ENCODE measurements at regions not wholly inside any gene's neighbourhood (a gene's known extent, or its start where the extent isn't known, plus 50 kb on each side); places are given as distances from the start of the nearest gene placed in this dataset.
"Not testable (repeated sequence)": the region's sequence is repeated elsewhere in the genome, so short reads cannot be mapped to it uniquely, and the experiment has no call there.

GRCh38 chr15:30827625-30828303 is 76.0 kb upstream of the FAN1 start:
- H3K79me2 ChIP-seq (ENCODE audit: insufficient read depth, low read length), result no peaks in the 10 kb centered on the region
- H3K27me3 ChIP-seq (ENCODE audit: insufficient read depth, low read length), result no peaks in the 10 kb centered on the region
- no peaks in the 10 kb centered on the region for H4K20me1 ChIP-seq (ENCODE audit: insufficient read depth, low read length)
- no peaks in the 10 kb centered on the region for H3K9me2 ChIP-seq (ENCODE audit: low read depth, low read length)
- no peak overlapping the region for H3K9ac ChIP-seq (ENCODE audit: low read length)
- no peaks in the 10 kb centered on the region for H3K36me3 ChIP-seq (ENCODE audit: insufficient read depth, low read length)
- no peaks in the 10 kb centered on the region for H3K9me3 ChIP-seq (ENCODE audit: low read length)
- no peaks in the 10 kb centered on the region for H3K4me1 ChIP-seq (ENCODE audit: insufficient read depth, low read length, severe bottlenecking)
- no peak overlapping the region for H3K4me2 ChIP-seq (ENCODE audit: low read length)
- H3F3A ChIP-seq (ENCODE audit: insufficient read depth, low read length), result no peaks in the 10 kb centered on the region
- no peak overlapping the region for H3K4me3 ChIP-seq (ENCODE audit: low read depth, low read length, poor library complexity, severe bottlenecking)
- no peak for TF ChIP-seq EZH2 (IDR thresholded peaks at IDR 0.05; ENCODE audit: borderline replicate concordance, low read length)
- TF ChIP-seq CTCF (IDR thresholded peaks at IDR 0.05; ENCODE audit: low read length), result no peak
- H2AFZ ChIP-seq (ENCODE audit: low read length), result no peak overlapping the region
- no peak overlapping the region for H3K27ac ChIP-seq (ENCODE audit: low read depth, low read length, poor library complexity, severe bottlenecking)

GRCh38 chr15:30828304-30828639 is 75.4 kb upstream of the FAN1 start:
- H4K20me1 ChIP-seq (ENCODE audit: insufficient read depth, low read length); H3K4me3 ChIP-seq (ENCODE audit: low read depth, low read length, poor library complexity, severe bottlenecking); H3K27me3 ChIP-seq (ENCODE audit: insufficient read depth, low read length); H3K4me2 ChIP-seq (ENCODE audit: low read length); H3K9me3 ChIP-seq (ENCODE audit: low read length); H3K36me3 ChIP-seq (ENCODE audit: insufficient read depth, low read length); H3K9ac ChIP-seq (ENCODE audit: low read length); H3K9me2 ChIP-seq (ENCODE audit: low read depth, low read length); H2AFZ ChIP-seq (ENCODE audit: low read length); H3K79me2 ChIP-seq (ENCODE audit: insufficient read depth, low read length); H3K27ac ChIP-seq (ENCODE audit: low read depth, low read length, poor library complexity, severe bottlenecking); H3K4me1 ChIP-seq (ENCODE audit: insufficient read depth, low read length, severe bottlenecking); H3F3A ChIP-seq (ENCODE audit: insufficient read depth, low read length): not testable (repeated sequence)

GRCh38 chr15:30830961-30831360 is 72.8 kb upstream of the FAN1 start:
- H3K4me2 ChIP-seq (ENCODE audit: low read length), result no peak overlapping the region
- no peak overlapping the region for H3K4me3 ChIP-seq (ENCODE audit: low read depth, low read length, poor library complexity, severe bottlenecking)
- no peaks in the 10 kb centered on the region for H3K9me3 ChIP-seq (ENCODE audit: low read length)
- H3K27ac ChIP-seq (ENCODE audit: low read depth, low read length, poor library complexity, severe bottlenecking), result no peak overlapping the region
- H3K27me3 ChIP-seq (ENCODE audit: insufficient read depth, low read length), result no peaks in the 10 kb centered on the region
- H3K9me2 ChIP-seq (ENCODE audit: low read depth, low read length), result no peaks in the 10 kb centered on the region
- no peaks in the 10 kb centered on the region for H3F3A ChIP-seq (ENCODE audit: insufficient read depth, low read length)
- H4K20me1 ChIP-seq (ENCODE audit: insufficient read depth, low read length), result no peaks in the 10 kb centered on the region
- H3K79me2 ChIP-seq (ENCODE audit: insufficient read depth, low read length), result no peaks in the 10 kb centered on the region
- H3K36me3 ChIP-seq (ENCODE audit: insufficient read depth, low read length), result no peaks in the 10 kb centered on the region
- H3K4me1 ChIP-seq (ENCODE audit: insufficient read depth, low read length, severe bottlenecking), result no peaks in the 10 kb centered on the region
- H3K9ac ChIP-seq (ENCODE audit: low read length), result no peak overlapping the region
- TF ChIP-seq CTCF (IDR thresholded peaks at IDR 0.05; ENCODE audit: low read length), result no peak
- no peak for TF ChIP-seq EZH2 (IDR thresholded peaks at IDR 0.05; ENCODE audit: borderline replicate concordance, low read length)
- H2AFZ ChIP-seq (ENCODE audit: low read length), result no peak overlapping the region

GRCh38 chr15:30833379-30833778 is 70.3 kb upstream of the FAN1 start:
- H3K4me3 ChIP-seq (ENCODE audit: low read depth, low read length, poor library complexity, severe bottlenecking); H3K79me2 ChIP-seq (ENCODE audit: insufficient read depth, low read length); H3K27ac ChIP-seq (ENCODE audit: low read depth, low read length, poor library complexity, severe bottlenecking); H3F3A ChIP-seq (ENCODE audit: insufficient read depth, low read length); H3K27me3 ChIP-seq (ENCODE audit: insufficient read depth, low read length); H2AFZ ChIP-seq (ENCODE audit: low read length); H3K9ac ChIP-seq (ENCODE audit: low read length); H4K20me1 ChIP-seq (ENCODE audit: insufficient read depth, low read length); H3K4me2 ChIP-seq (ENCODE audit: low read length); H3K4me1 ChIP-seq (ENCODE audit: insufficient read depth, low read length, severe bottlenecking); H3K9me2 ChIP-seq (ENCODE audit: low read depth, low read length); H3K9me3 ChIP-seq (ENCODE audit: low read length); H3K36me3 ChIP-seq (ENCODE audit: insufficient read depth, low read length): not testable (repeated sequence)

- H3F3A ChIP-seq (ENCODE audit: insufficient read depth, low read length); H3K9me2 ChIP-seq (ENCODE audit: low read depth, low read length); H2AFZ ChIP-seq (ENCODE audit: low read length); H3K4me3 ChIP-seq (ENCODE audit: low read depth, low read length, poor library complexity, severe bottlenecking); H3K79me2 ChIP-seq (ENCODE audit: insufficient read depth, low read length); H4K20me1 ChIP-seq (ENCODE audit: insufficient read depth, low read length); H3K9ac ChIP-seq (ENCODE audit: low read length); H3K9me3 ChIP-seq (ENCODE audit: low read length); H3K36me3 ChIP-seq (ENCODE audit: insufficient read depth, low read length); H3K27ac ChIP-seq (ENCODE audit: low read depth, low read length, poor library complexity, severe bottlenecking); H3K4me2 ChIP-seq (ENCODE audit: low read length); H3K27me3 ChIP-seq (ENCODE audit: insufficient read depth, low read length): not testable (repeated sequence)
- H3K4me1 ChIP-seq (ENCODE audit: insufficient read depth, low read length, severe bottlenecking), result peaks cover 17% of the 10 kb centered on the region
These were observed 62.1 kb upstream of the FAN1 start for GRCh38 chr15:30841639-30842038.

- H3F3A ChIP-seq (ENCODE audit: insufficient read depth, low read length); H3K4me3 ChIP-seq (ENCODE audit: low read depth, low read length, poor library complexity, severe bottlenecking); H3K27ac ChIP-seq (ENCODE audit: low read depth, low read length, poor library complexity, severe bottlenecking); H3K36me3 ChIP-seq (ENCODE audit: insufficient read depth, low read length); H3K9ac ChIP-seq (ENCODE audit: low read length); H3K79me2 ChIP-seq (ENCODE audit: insufficient read depth, low read length); H4K20me1 ChIP-seq (ENCODE audit: insufficient read depth, low read length); H3K9me3 ChIP-seq (ENCODE audit: low read length); H3K27me3 ChIP-seq (ENCODE audit: insufficient read depth, low read length); H3K4me2 ChIP-seq (ENCODE audit: low read length); H3K9me2 ChIP-seq (ENCODE audit: low read depth, low read length): not testable (repeated sequence)
- peaks cover 17% of the 10 kb centered on the region for H3K4me1 ChIP-seq (ENCODE audit: insufficient read depth, low read length, severe bottlenecking)
- peak overlapping the region; percentile 91; the same call in 1 of the 2 replicates for H2AFZ ChIP-seq (ENCODE audit: low read length)
These were observed 60.8 kb upstream of the FAN1 start for GRCh38 chr15:30842798-30843472.
